HepG2 (cell line): ENCODE measurements at regions not wholly inside any gene's neighbourhood (a gene's known extent, or its start where the extent isn't known, plus 50 kb on each side); places are given as distances from the start of the nearest gene placed in this dataset.
A peak's percentile ranks its signal among the peaks of the same experiment; 100 is the strongest.

Experiments
- ATAC-seq: fragments of 200-7000 bp; cut with Tn5 transposase; 3 replicates; pipeline ENCODE4 v1.9.1; 2020; ENCODE audit warnings: mild to moderate bottlenecking, moderate library complexity
- BruUV-seq: library from RNA; stranded (reverse); fragments of 400-500 nt; replicated peaks from 2 replicates; lab custom pipeline; 2021; lab: Mats Ljungman, UMichigan
- CTCF ChIA-PET: fragments of 300-600 bp; formaldehyde crosslinking; extraction: SDS; loops from one replicate; lab custom pipeline; 2021; ENCODE audit warnings: low total read pairs, inconsistent platforms, low intra/inter-chr PET ratio; lab: Yijun Ruan, JAX
- POLR2A ChIA-PET: fragments of 350-600 bp; sonication (Branson Sonifier 250); formaldehyde crosslinking; loops from one replicate; lab custom pipeline; 2020; ENCODE audit warnings: antibody characterized with exemption, inconsistent platforms; lab: Yijun Ruan, JAX
- DNase-seq: peaks from one replicate; pipeline ENCODE4 v3.0.0-alpha.2; 2015; ENCODE audit warnings: low spot score
- FAIRE-seq: peaks from 3 replicates; lab custom pipeline; 2011; peaks lifted over from hg19 to GRCh38; lab: Jason Lieb, UNC
- H2AFZ ChIP-seq: one replicate; pipeline ENCODE4 v1.6.1; 2011; ENCODE audit warnings: low read length, inconsistent platforms
- H3K27ac ChIP-seq: fragments of 300-600 bp; 3 replicates; pipeline ENCODE4 v1.8.0; 2011; ENCODE audit warnings: mixed run types, mild to moderate bottlenecking, mixed read lengths, low read length, inconsistent platforms; ENCODE audit not compliant: insufficient read depth; ENCODE audit errors: extremely low read length
- H3K27me3 ChIP-seq, 2 experiments: fragments of 200-600 bp in 1 of 2; 2 replicates in 1 of 2; 3 replicates in 1 of 2; pipeline versions ENCODE4 v1.6.0 to v1.8.0; 2011; ENCODE audit warnings: low read length in 2 of 2, mild to moderate bottlenecking in 2 of 2, moderate library complexity in 2 of 2, inconsistent platforms in 1 of 2; ENCODE audit not compliant: insufficient read depth in 2 of 2, control insufficient read depth in 1 of 2
- H3K36me3 ChIP-seq, 2 experiments: fragments of 200-600 bp in 1 of 2; replicated peaks in 1 of 2; 2 replicates in 1 of 2; 3 replicates in 1 of 2; pipeline versions ENCODE4 v1.5.1 to v1.8.0; 2011; ENCODE audit warnings: low read length in 2 of 2, inconsistent platforms in 1 of 2; ENCODE audit not compliant: insufficient read depth in 2 of 2, control insufficient read depth in 1 of 2
- H3K4me1 ChIP-seq: 2 replicates; pipeline ENCODE4 v1.5.1; 2012; ENCODE audit warnings: low read length, inconsistent platforms; ENCODE audit not compliant: insufficient read depth
- H3K4me2 ChIP-seq: 2 replicates; pipeline ENCODE4 v1.6.0; 2011; ENCODE audit warnings: low read depth, low read length, inconsistent platforms
- H3K4me3 ChIP-seq, 3 experiments: fragments of 200-600 bp in 1 of 3; sonication (generic), shearing (Covaris generic) in 1 of 3; replicated peaks in 1 of 3; 2 replicates each; pipeline ENCODE4 v1.5.1; 2011 to 2016; ENCODE audit warnings: low read length in 3 of 3, inconsistent platforms in 2 of 3, low read depth in 2 of 3, mild to moderate bottlenecking in 2 of 3, control low read depth in 1 of 3, mixed read lengths in 1 of 3; ENCODE audit not compliant: insufficient read depth in 1 of 3
- H3K79me2 ChIP-seq: one replicate; pipeline ENCODE4 v1.6.1; 2011; ENCODE audit warnings: low read length, inconsistent platforms; ENCODE audit not compliant: insufficient read depth
- H3K9ac ChIP-seq: 2 replicates; pipeline ENCODE4 v1.6.0; 2011; ENCODE audit warnings: mild to moderate bottlenecking, low read depth, low read length, inconsistent platforms; ENCODE audit not compliant: insufficient read depth
- H3K9me3 ChIP-seq: 2 replicates; pipeline ENCODE4 v1.5.1; 2012; ENCODE audit warnings: mild to moderate bottlenecking, low read length
- H4K20me1 ChIP-seq: 2 replicates; pipeline ENCODE4 v1.6.0; 2011; ENCODE audit warnings: inconsistent platforms, mild to moderate bottlenecking, low read length, moderate library complexity; ENCODE audit not compliant: insufficient read depth
- MIER2 ChIP-seq: IDR thresholded peaks from 2 replicates; pipeline ENCODE4 v1.6.1; 2016; ENCODE audit warnings: missing biosample characterization, missing genetic modification reagents
- ZNF850 ChIP-seq: sonication (generic); formaldehyde crosslinking; conservative IDR thresholded peaks from 2 replicates; pipeline ENCODE4 v1.9.0; 2021; ENCODE audit warnings: mild to moderate bottlenecking, missing genetic modification reagents
- WGBS: methylation state at CpG from one replicate; pipeline ENCODE4 v1.1.6; 2017; ENCODE audit warnings: low lambda C conversion rate; 5-methylcytosine and 5-hydroxymethylcytosine counted together
- in situ Hi-C: cut with HindIII; loops from 2 replicates; pipeline ENCODE4 v1.10.0; 2017; ENCODE audit warnings: low pct_unique_long_range_greater_than_20kb; ENCODE audit not compliant: extremely low pct_ligation_motif_present
- intact Hi-C: fragments of 100-400 bp; cut with micrococcal nuclease; formaldehyde crosslinking; loops from one replicate; pipeline ENCODE4 v1.10.0; 2022; ENCODE audit not compliant: unreplicated experiment
- TF ChIP-seq, protein P1 (sequence below): sonication (generic); formaldehyde crosslinking; IDR thresholded peaks from 2 replicates; pipeline ENCODE4 v1.8.0; 2022; ENCODE audit warnings: mild to moderate bottlenecking, missing genetic modification reagents, moderate library complexity
- TF ChIP-seq, protein P2 (sequence below), 2 experiments: IDR thresholded peaks; 2 replicates each; pipeline ENCODE4 v1.6.1; 2011 to 2012; ENCODE audit warnings: low read length in 2 of 2, borderline replicate concordance in 1 of 2, low read depth in 1 of 2, mild to moderate bottlenecking in 1 of 2, moderate library complexity in 1 of 2

DNA sequence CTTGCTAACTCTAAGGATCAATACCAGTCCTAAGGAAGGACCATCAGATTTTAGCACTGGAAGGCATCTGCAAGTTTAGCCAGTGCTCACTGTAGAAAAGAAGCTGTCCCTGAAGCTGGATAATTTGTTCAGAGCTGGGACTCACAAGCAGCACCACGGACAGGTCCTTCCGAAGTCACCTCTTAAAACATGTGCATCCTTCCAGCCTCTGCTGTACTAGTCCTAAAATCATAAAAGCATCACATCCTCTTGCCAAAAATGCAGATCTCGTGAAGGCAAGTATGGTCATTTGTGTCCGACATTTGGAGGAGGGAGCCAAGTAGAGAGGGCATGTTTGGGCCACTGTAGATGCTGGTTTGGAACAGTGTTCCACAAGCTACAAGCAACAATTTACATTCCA, 506.9 kb downstream of the RBFOX1 start:
- TF ChIP-seq, protein P1, sequence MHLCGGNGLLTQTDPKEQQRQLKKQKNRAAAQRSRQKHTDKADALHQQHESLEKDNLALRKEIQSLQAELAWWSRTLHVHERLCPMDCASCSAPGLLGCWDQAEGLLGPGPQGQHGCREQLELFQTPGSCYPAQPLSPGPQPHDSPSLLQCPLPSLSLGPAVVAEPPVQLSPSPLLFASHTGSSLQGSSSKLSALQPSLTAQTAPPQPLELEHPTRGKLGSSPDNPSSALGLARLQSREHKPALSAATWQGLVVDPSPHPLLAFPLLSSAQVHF, result no peak
- TF ChIP-seq ZNF850 (CRISPR knock-in tag), result no peak
- TF ChIP-seq MIER2 (CRISPR knock-in tag), result peak; percentile 88
- TF ChIP-seq, protein P2, sequence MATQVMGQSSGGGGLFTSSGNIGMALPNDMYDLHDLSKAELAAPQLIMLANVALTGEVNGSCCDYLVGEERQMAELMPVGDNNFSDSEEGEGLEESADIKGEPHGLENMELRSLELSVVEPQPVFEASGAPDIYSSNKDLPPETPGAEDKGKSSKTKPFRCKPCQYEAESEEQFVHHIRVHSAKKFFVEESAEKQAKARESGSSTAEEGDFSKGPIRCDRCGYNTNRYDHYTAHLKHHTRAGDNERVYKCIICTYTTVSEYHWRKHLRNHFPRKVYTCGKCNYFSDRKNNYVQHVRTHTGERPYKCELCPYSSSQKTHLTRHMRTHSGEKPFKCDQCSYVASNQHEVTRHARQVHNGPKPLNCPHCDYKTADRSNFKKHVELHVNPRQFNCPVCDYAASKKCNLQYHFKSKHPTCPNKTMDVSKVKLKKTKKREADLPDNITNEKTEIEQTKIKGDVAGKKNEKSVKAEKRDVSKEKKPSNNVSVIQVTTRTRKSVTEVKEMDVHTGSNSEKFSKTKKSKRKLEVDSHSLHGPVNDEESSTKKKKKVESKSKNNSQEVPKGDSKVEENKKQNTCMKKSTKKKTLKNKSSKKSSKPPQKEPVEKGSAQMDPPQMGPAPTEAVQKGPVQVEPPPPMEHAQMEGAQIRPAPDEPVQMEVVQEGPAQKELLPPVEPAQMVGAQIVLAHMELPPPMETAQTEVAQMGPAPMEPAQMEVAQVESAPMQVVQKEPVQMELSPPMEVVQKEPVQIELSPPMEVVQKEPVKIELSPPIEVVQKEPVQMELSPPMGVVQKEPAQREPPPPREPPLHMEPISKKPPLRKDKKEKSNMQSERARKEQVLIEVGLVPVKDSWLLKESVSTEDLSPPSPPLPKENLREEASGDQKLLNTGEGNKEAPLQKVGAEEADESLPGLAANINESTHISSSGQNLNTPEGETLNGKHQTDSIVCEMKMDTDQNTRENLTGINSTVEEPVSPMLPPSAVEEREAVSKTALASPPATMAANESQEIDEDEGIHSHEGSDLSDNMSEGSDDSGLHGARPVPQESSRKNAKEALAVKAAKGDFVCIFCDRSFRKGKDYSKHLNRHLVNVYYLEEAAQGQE (IDR thresholded peaks at IDR 0.05; ENCODE audit: borderline replicate concordance in 1 of 2, low read depth in 1 of 2, low read length in 2 of 2), result peak; percentile 41 to 89
- no peak overlapping the region for H3K9ac ChIP-seq
- H3K4me3 ChIP-seq, result no peak overlapping the region
- no peak for DNase-seq
- no peak for FAIRE-seq
- ChIA-PET CTCF (no interaction called here), POLR2A (no interaction called here)
- ATAC-seq, result no peak
- no peak overlapping the region for H3K27ac ChIP-seq
- H3K4me2 ChIP-seq, result no peak overlapping the region
- H3K9me3 ChIP-seq, result 0 out of 2 replicates have a peak, but pooled peaks cover 3% of the 10 kb centered on the region
- no peaks in the 10 kb centered on the region for H3K27me3 ChIP-seq
- H4K20me1 ChIP-seq, result no peaks in the 10 kb centered on the region
- BruUV-seq, result no TSS peak
- WGBS, result 3% methylated on average over 4 of the region's 4 CpGs
- in situ Hi-C loops, result no loop called here
- intact Hi-C loops, result no loop called here
- H3K79me2 ChIP-seq, result no peaks in the 10 kb centered on the region
- H3K4me1 ChIP-seq, result no peaks in the 10 kb centered on the region
- H3K36me3 ChIP-seq, result no peaks in the 10 kb centered on the region
- H2AFZ ChIP-seq, result no peak overlapping the region
